HUES6 (cell line): ENCODE measurements at regions not wholly inside any gene's neighbourhood (a gene's known extent, or its start where the extent isn't known, plus 50 kb on each side); places are given as distances from the start of the nearest gene placed in this dataset.

ENCODE experiments used
- H3K27ac ChIP-seq: 2 replicates; pipeline ENCODE4 v1.7.0; 2013; ENCODE audit warnings: low read depth, mild to moderate bottlenecking, low read length, inconsistent platforms
- H3K27me3 ChIP-seq: 2 replicates; pipeline ENCODE4 v1.6.1; 2013; ENCODE audit warnings: low read length; ENCODE audit not compliant: control insufficient read depth, insufficient read depth
- H3K36me3 ChIP-seq: 2 replicates; pipeline ENCODE4 v1.6.1; 2013; ENCODE audit warnings: low read length; ENCODE audit not compliant: control insufficient read depth, insufficient read depth
- H3K4me1 ChIP-seq: 2 replicates; pipeline ENCODE4 v1.6.1; 2013; ENCODE audit warnings: low read length; ENCODE audit not compliant: control insufficient read depth, insufficient read depth
- H3K4me3 ChIP-seq: 2 replicates; pipeline ENCODE4 v1.5.1; 2013; ENCODE audit warnings: low read depth, low read length
- H3K9ac ChIP-seq: one replicate; pipeline ENCODE4 v1.6.1; 2013; ENCODE audit warnings: mild to moderate bottlenecking, low read length
- H3K9me3 ChIP-seq: 2 replicates; pipeline ENCODE4 v1.6.1; 2013; ENCODE audit warnings: low read depth, low read length; ENCODE audit not compliant: control insufficient read depth, insufficient read depth

- no peak overlapping the region for H3K4me3 ChIP-seq
- H3K27me3 ChIP-seq, result no peaks in the 10 kb centered on the region
These were observed 439.0 kb downstream of the FBXO15 start for GRCh38 chr18:73708591-73708990.

GRCh38 chr18:73707035-73707434, 440.6 kb downstream of the FBXO15 start:
- Histone ChIP-seq H3K27ac (no peak overlapping the region), H3K9me3 (no peaks in the 10 kb centered on the region), H3K4me1 (no peaks in the 10 kb centered on the region), H3K27me3 (no peaks in the 10 kb centered on the region), H3K36me3 (no peaks in the 10 kb centered on the region), H3K9ac (no peak overlapping the region), H3K4me3 (no peak overlapping the region)

More at GRCh38 chr18:73708591-73708990, 439.0 kb downstream of the FBXO15 start:
- Histone ChIP-seq H3K9me3 (no peaks in the 10 kb centered on the region), H3K9ac (no peak overlapping the region), H3K4me1 (no peaks in the 10 kb centered on the region), H3K36me3 (no peaks in the 10 kb centered on the region), H3K27ac (no peak overlapping the region)

- Histone ChIP-seq H3K9me3 (no peaks in the 10 kb centered on the region), H3K9ac (no peak overlapping the region), H3K27me3 (no peaks in the 10 kb centered on the region), H3K4me1 (no peaks in the 10 kb centered on the region), H3K27ac (no peak overlapping the region), H3K4me3 (no peak overlapping the region), H3K36me3 (no peaks in the 10 kb centered on the region)
These were observed 450.3 kb downstream of the FBXO15 start for GRCh38 chr18:73697353-73697752.

- H3K9ac ChIP-seq, result no peak overlapping the region
- H3K27me3 ChIP-seq, result no peaks in the 10 kb centered on the region
- H3K4me3 ChIP-seq, result no peak overlapping the region
- no peaks in the 10 kb centered on the region for H3K9me3 ChIP-seq
- no peaks in the 10 kb centered on the region for H3K36me3 ChIP-seq
- no peaks in the 10 kb centered on the region for H3K4me1 ChIP-seq
- H3K27ac ChIP-seq, result no peak overlapping the region
These were observed 450.9 kb downstream of the FBXO15 start for GRCh38 chr18:73696698-73697097.

- Histone ChIP-seq H3K36me3 (no peaks in the 10 kb centered on the region), H3K27me3 (no peaks in the 10 kb centered on the region), H3K27ac (no peak overlapping the region)
These were observed 451.5 kb downstream of the FBXO15 start for GRCh38 chr18:73696171-73696570.

GRCh38 chr18:73693091-73693490, 454.5 kb downstream of the FBXO15 start:
- no peaks in the 10 kb centered on the region for H3K36me3 ChIP-seq
- no peaks in the 10 kb centered on the region for H3K9me3 ChIP-seq
- no peak overlapping the region for H3K27ac ChIP-seq
- no peaks in the 10 kb centered on the region for H3K27me3 ChIP-seq
- no peak overlapping the region for H3K9ac ChIP-seq
- H3K4me3 ChIP-seq, result no peak overlapping the region
- H3K4me1 ChIP-seq, result peaks cover 20% of the 10 kb centered on the region

More at GRCh38 chr18:73696171-73696570, 451.5 kb downstream of the FBXO15 start:
- Histone ChIP-seq H3K9ac (no peak overlapping the region), H3K9me3 (no peaks in the 10 kb centered on the region), H3K4me3 (no peak overlapping the region), H3K4me1 (no peaks in the 10 kb centered on the region)

GRCh38 chr18:73691624-73692023, 456.0 kb downstream of the FBXO15 start:
- Histone ChIP-seq H3K9ac (no peak overlapping the region), H3K27ac (no peak overlapping the region), H3K27me3 (no peaks in the 10 kb centered on the region), H3K36me3 (no peaks in the 10 kb centered on the region), H3K9me3 (no peaks in the 10 kb centered on the region), H3K4me1 (peaks cover 20% of the 10 kb centered on the region), H3K4me3 (no peak overlapping the region)

- Histone ChIP-seq H3K36me3 (no peaks in the 10 kb centered on the region), H3K9ac (no peak overlapping the region), H3K27me3 (no peaks in the 10 kb centered on the region), H3K4me3 (no peak overlapping the region), H3K9me3 (no peaks in the 10 kb centered on the region), H3K4me1 (peaks cover 20% of the 10 kb centered on the region), H3K27ac (no peak overlapping the region)
These were observed 456.5 kb downstream of the FBXO15 start for GRCh38 chr18:73691118-73691517.

- no peak overlapping the region for H3K4me3 ChIP-seq
- no peaks in the 10 kb centered on the region for H3K9me3 ChIP-seq
- no peaks in the 10 kb centered on the region for H3K27me3 ChIP-seq
- H3K4me1 ChIP-seq, result peaks cover 20% of the 10 kb centered on the region
- no peak overlapping the region for H3K27ac ChIP-seq
- no peak overlapping the region for H3K9ac ChIP-seq
- H3K36me3 ChIP-seq, result no peaks in the 10 kb centered on the region
These were observed 457.4 kb downstream of the FBXO15 start for GRCh38 chr18:73690222-73690621.

- Histone ChIP-seq H3K36me3 (no peaks in the 10 kb centered on the region), H3K4me1 (peaks cover 20% of the 10 kb centered on the region), H3K9ac (no peak overlapping the region), H3K9me3 (no peaks in the 10 kb centered on the region), H3K4me3 (no peak overlapping the region), H3K27ac (no peak overlapping the region), H3K27me3 (no peaks in the 10 kb centered on the region)
These were observed 458.6 kb downstream of the FBXO15 start for GRCh38 chr18:73688851-73689711.

- H3K4me3 ChIP-seq, result no peak overlapping the region
- no peak overlapping the region for H3K27ac ChIP-seq
- no peaks in the 10 kb centered on the region for H3K36me3 ChIP-seq
- peaks cover 20% of the 10 kb centered on the region for H3K4me1 ChIP-seq
- H3K27me3 ChIP-seq, result no peaks in the 10 kb centered on the region
- H3K9ac ChIP-seq, result no peak overlapping the region
- H3K9me3 ChIP-seq, result no peaks in the 10 kb centered on the region
These were observed 459.5 kb downstream of the FBXO15 start for GRCh38 chr18:73688161-73688560.
